CD14-positive monocyte (primary cell): ENCODE measurements at regions not wholly inside any gene's neighbourhood (a gene's known extent, or its start where the extent isn't known, plus 50 kb on each side); places are given as distances from the start of the nearest gene placed in this dataset.

Source experiments
- DNase-seq, 3 donors: peaks; one replicate each; pipeline ENCODE4 v3.0.0-alpha.2; 2011 to 2022
- H2AFZ ChIP-seq: 2 replicates; pipeline ENCODE4 v1.6.0; 2012; ENCODE audit warnings: mild to moderate bottlenecking, low read depth, low read length, inconsistent platforms; ENCODE audit not compliant: insufficient read depth, poor library complexity, severe bottlenecking
- H3K27ac ChIP-seq, 2 donors: 1 replicate in 1 of 2; 2 replicates in 1 of 2; pipeline ENCODE4 v1.5.1; 2012 to 2013; ENCODE audit warnings: low read length in 2 of 2, control low read depth in 1 of 2, inconsistent platforms in 1 of 2, low read depth in 1 of 2, mild to moderate bottlenecking in 1 of 2
- H3K27me3 ChIP-seq, 2 donors: one replicate each; pipeline versions ENCODE4 v1.6.0 to v1.6.1; 2011 to 2013; ENCODE audit warnings: low read length in 2 of 2; ENCODE audit not compliant: control insufficient read depth in 2 of 2, insufficient read depth in 2 of 2
- H3K36me3 ChIP-seq, 2 donors: replicated peaks in 1 of 2; 1 replicate in 1 of 2; 2 replicates in 1 of 2; pipeline versions ENCODE4 v1.5.1 to v1.6.1; 2012 to 2013; ENCODE audit warnings: low read length in 2 of 2, control low read depth in 1 of 2, inconsistent platforms in 1 of 2, mild to moderate bottlenecking in 1 of 2; ENCODE audit not compliant: insufficient read depth in 2 of 2, control insufficient read depth in 1 of 2
- H3K4me1 ChIP-seq, 2 donors: 1 replicate in 1 of 2; 2 replicates in 1 of 2; pipeline versions ENCODE4 v1.5.1 to v1.6.1; 2012 to 2013; ENCODE audit warnings: low read length in 2 of 2, control low read depth in 1 of 2, inconsistent platforms in 1 of 2, mild to moderate bottlenecking in 1 of 2, moderate library complexity in 1 of 2; ENCODE audit not compliant: insufficient read depth in 2 of 2, control insufficient read depth in 1 of 2
- H3K4me2 ChIP-seq: replicated peaks from 2 replicates; pipeline ENCODE3; 2012; ENCODE audit warnings: low read length, moderate library complexity, mild to moderate bottlenecking; ENCODE audit not compliant: poor library complexity, severe bottlenecking; ENCODE audit errors: extremely low read depth
- H3K4me3 ChIP-seq, 3 experiments: fragments of 200-600 bp in 1 of 3; sonication (generic) in 1 of 3; replicated peaks in 1 of 3; 1 replicate in 2 of 3; 2 replicates in 1 of 3; pipeline ENCODE4 v1.5.1; 2011 to 2013; ENCODE audit warnings: low read length in 3 of 3, mild to moderate bottlenecking in 3 of 3, control low read depth in 2 of 3, low read depth in 2 of 3, inconsistent platforms in 1 of 3, moderate library complexity in 1 of 3
- H3K79me2 ChIP-seq: 2 replicates; pipeline ENCODE4 v1.6.0; 2012; ENCODE audit warnings: mild to moderate bottlenecking, control low read depth, inconsistent platforms, low read length, moderate library complexity; ENCODE audit not compliant: insufficient read depth
- H3K9ac ChIP-seq: 2 replicates; pipeline ENCODE4 v1.6.0; 2017; ENCODE audit warnings: low read length, mild to moderate bottlenecking; ENCODE audit not compliant: insufficient read depth, poor library complexity, severe bottlenecking
- H3K9me3 ChIP-seq, 2 donors: replicated peaks in 1 of 2; 1 replicate in 1 of 2; 2 replicates in 1 of 2; pipeline versions ENCODE4 v1.5.1 to v1.6.1; 2012 to 2013; ENCODE audit warnings: low read length in 2 of 2, control low read depth in 1 of 2; ENCODE audit not compliant: control insufficient read depth in 1 of 2, insufficient read depth in 1 of 2
- H4K20me1 ChIP-seq: 2 replicates; pipeline ENCODE4 v1.6.0; 2012; ENCODE audit warnings: mild to moderate bottlenecking, low read length, control low read depth, moderate library complexity; ENCODE audit not compliant: insufficient read depth
- H3K27ac Mint-ChIP-seq, 7 donors: one replicate each; pipeline ENCODE4 v1.8.0; 2020; ENCODE audit warnings: mild to moderate bottlenecking in 7 of 7, mixed read lengths in 7 of 7, moderate library complexity in 6 of 7, inconsistent platforms in 2 of 7
- H3K27me3 Mint-ChIP-seq, 3 donors: one replicate each; pipeline ENCODE4 v1.8.0; 2021 to 2022; ENCODE audit warnings: low read depth in 3 of 3, mild to moderate bottlenecking in 3 of 3, mixed read lengths in 3 of 3, moderate library complexity in 3 of 3, inconsistent platforms in 1 of 3
- H3K36me3 Mint-ChIP-seq, 2 donors: one replicate each; pipeline ENCODE4 v1.8.0; 2020; ENCODE audit warnings: mixed read lengths in 2 of 2, inconsistent platforms in 1 of 2, mild to moderate bottlenecking in 1 of 2
- H3K4me1 Mint-ChIP-seq: one replicate; pipeline ENCODE4 v1.8.0; 2020; ENCODE audit warnings: mild to moderate bottlenecking, mixed read lengths
- H3K4me3 Mint-ChIP-seq, 2 donors: one replicate each; pipeline ENCODE4 v1.8.0; 2020; ENCODE audit warnings: mild to moderate bottlenecking in 2 of 2, mixed read lengths in 2 of 2, moderate library complexity in 1 of 2
- H3K9me3 Mint-ChIP-seq, 7 donors: one replicate each; pipeline ENCODE4 v1.8.0; 2020 to 2022; ENCODE audit warnings: mixed read lengths in 7 of 7, mild to moderate bottlenecking in 6 of 7, moderate library complexity in 6 of 7, inconsistent platforms in 2 of 7
- CTCF ChIP-seq: fragments of 200-600 bp; IDR thresholded peaks from one replicate; pipeline ENCODE4 v1.8.0; 2022; ENCODE audit warnings: antibody characterized with exemption, mild to moderate bottlenecking
- WGBS: methylation state at CpG from one replicate; pipeline ENCODE4 v1.1.5; 2013; ENCODE audit warnings: missing lambda C conversion rate; ENCODE audit not compliant: insufficient coverage; 5-methylcytosine and 5-hydroxymethylcytosine counted together
- intact Hi-C, 2 donors: fragments of 100-400 bp; cut with micrococcal nuclease; formaldehyde crosslinking; loops; one replicate each; pipeline versions ENCODE4 v1.15.0 to v1.15.1; 2023

- DNase-seq = no peak
- TF ChIP-seq CTCF = no peak
- H3K36me3 ChIP-seq = no peaks in the 10 kb centered on the region
- Mint-ChIP-seq H3K36me3 (no peaks in the 10 kb centered on the region), H3K27ac (no peak overlapping the region), H3K9me3 (peaks cover 0 to 8% (median 1%) of the 10 kb centered on the region in 7 donors), H3K4me1 (no peaks in the 10 kb centered on the region), H3K4me3 (no peak overlapping the region), H3K27me3 (no peaks in the 10 kb centered on the region)
- H4K20me1 ChIP-seq = no peaks in the 10 kb centered on the region
- no peaks in the 10 kb centered on the region for H3K9me3 ChIP-seq
- H2AFZ ChIP-seq = no peak overlapping the region
- intact Hi-C loops = no loop called here
- no peak overlapping the region for H3K27ac ChIP-seq
- no peak overlapping the region for H3K4me2 ChIP-seq
- H3K9ac ChIP-seq = no peak overlapping the region
- no peaks in the 10 kb centered on the region for H3K79me2 ChIP-seq
- no peaks in the 10 kb centered on the region for H3K4me1 ChIP-seq
- no peak overlapping the region for H3K4me3 ChIP-seq
- H3K27me3 ChIP-seq = no peaks in the 10 kb centered on the region
- 56% methylated on average over 2 of the region's 3 CpGs for WGBS
Measured at GRCh38 chr5:91742550-91742949, 359.4 kb upstream of the ARRDC3 start.

- H4K20me1 ChIP-seq = no peaks in the 10 kb centered on the region
- Mint-ChIP-seq H3K9me3 (peaks cover 0 to 8% (median 3%) of the 10 kb centered on the region in 7 donors), H3K27me3 (no peaks in the 10 kb centered on the region), H3K4me3 (no peak overlapping the region), H3K4me1 (no peaks in the 10 kb centered on the region), H3K36me3 (no peaks in the 10 kb centered on the region), H3K27ac (no peak overlapping the region)
- no CpG with 5 or more reads among the region's 7 CpGs for WGBS
- H3K79me2 ChIP-seq = no peaks in the 10 kb centered on the region
- H3K4me2 ChIP-seq = no peak overlapping the region
- no peak overlapping the region for H3K27ac ChIP-seq
- intact Hi-C loops = no loop called here
- no peaks in the 10 kb centered on the region for H3K27me3 ChIP-seq
- DNase-seq = no peak
- H3K4me3 ChIP-seq = no peak overlapping the region
- H2AFZ ChIP-seq = no peak overlapping the region
- no peaks in the 10 kb centered on the region for H3K36me3 ChIP-seq
- no peaks in the 10 kb centered on the region for H3K4me1 ChIP-seq
- no peak overlapping the region for H3K9ac ChIP-seq
- H3K9me3 ChIP-seq = no peaks in the 10 kb centered on the region
- TF ChIP-seq CTCF = no peak
Measured at GRCh38 chr5:91741764-91742505, 358.8 kb upstream of the ARRDC3 start.
